ENCODE measurements at regions not wholly inside any gene's neighbourhood (a gene's known extent, or its start where the extent isn't known, plus 50 kb on each side); places are given as distances from the start of the nearest gene placed in this dataset.

DNA sequence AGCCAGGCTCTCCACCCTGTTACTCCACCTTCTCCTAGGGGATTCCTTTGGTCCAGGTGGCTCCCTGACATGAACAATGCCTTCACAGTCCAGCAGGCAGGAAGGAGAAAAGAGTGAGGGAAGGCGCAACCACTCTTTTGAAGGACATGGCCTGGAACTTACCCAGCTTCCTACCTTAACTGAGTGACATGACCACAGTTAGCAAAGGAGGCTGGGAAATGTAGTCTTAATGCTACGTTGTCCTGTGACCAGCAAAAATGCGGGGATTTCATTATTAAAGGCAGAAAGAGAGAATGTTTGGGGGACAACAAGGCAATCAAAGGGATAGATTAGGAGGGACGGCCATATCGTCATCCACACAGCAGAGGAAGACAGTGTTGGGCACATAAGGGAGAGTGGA lies 100.3 kb upstream of the ERCC6L2 start (continued):
- TF ChIP-seq ZNF713 (CRISPR knock-in tag; IDR thresholded peaks at IDR 0.05), result no peak
- TF ChIP-seq, protein P1, sequence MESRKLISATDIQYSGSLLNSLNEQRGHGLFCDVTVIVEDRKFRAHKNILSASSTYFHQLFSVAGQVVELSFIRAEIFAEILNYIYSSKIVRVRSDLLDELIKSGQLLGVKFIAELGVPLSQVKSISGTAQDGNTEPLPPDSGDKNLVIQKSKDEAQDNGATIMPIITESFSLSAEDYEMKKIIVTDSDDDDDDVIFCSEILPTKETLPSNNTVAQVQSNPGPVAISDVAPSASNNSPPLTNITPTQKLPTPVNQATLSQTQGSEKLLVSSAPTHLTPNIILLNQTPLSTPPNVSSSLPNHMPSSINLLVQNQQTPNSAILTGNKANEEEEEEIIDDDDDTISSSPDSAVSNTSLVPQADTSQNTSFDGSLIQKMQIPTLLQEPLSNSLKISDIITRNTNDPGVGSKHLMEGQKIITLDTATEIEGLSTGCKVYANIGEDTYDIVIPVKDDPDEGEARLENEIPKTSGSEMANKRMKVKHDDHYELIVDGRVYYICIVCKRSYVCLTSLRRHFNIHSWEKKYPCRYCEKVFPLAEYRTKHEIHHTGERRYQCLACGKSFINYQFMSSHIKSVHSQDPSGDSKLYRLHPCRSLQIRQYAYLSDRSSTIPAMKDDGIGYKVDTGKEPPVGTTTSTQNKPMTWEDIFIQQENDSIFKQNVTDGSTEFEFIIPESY (CRISPR knock-in tag; IDR thresholded peaks at IDR 0.05), result peak; percentile 26; the same call in 1 of the 2 replicates
- TF ChIP-seq SMARCC2 (IDR thresholded peaks at IDR 0.05), result no peak
- no peak for TF ChIP-seq YY1 (IDR thresholded peaks at IDR 0.05; ENCODE audit: insufficient read depth, insufficient replicate concordance, low read depth, low read length)
- no peak for TF ChIP-seq SMYD3 (CRISPR knock-in tag; IDR thresholded peaks at IDR 0.05)
- TF ChIP-seq, protein P2, sequence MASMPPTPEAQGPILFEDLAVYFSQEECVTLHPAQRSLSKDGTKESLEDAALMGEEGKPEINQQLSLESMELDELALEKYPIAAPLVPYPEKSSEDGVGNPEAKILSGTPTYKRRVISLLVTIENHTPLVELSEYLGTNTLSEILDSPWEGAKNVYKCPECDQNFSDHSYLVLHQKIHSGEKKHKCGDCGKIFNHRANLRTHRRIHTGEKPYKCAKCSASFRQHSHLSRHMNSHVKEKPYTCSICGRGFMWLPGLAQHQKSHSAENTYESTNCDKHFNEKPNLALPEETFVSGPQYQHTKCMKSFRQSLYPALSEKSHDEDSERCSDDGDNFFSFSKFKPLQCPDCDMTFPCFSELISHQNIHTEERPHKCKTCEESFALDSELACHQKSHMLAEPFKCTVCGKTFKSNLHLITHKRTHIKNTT (CRISPR knock-in tag; IDR thresholded peaks at IDR 0.05), result no peak
- TF ChIP-seq ZNF30 (CRISPR knock-in tag; IDR thresholded peaks at IDR 0.05), result no peak
- TF ChIP-seq, protein P3, sequence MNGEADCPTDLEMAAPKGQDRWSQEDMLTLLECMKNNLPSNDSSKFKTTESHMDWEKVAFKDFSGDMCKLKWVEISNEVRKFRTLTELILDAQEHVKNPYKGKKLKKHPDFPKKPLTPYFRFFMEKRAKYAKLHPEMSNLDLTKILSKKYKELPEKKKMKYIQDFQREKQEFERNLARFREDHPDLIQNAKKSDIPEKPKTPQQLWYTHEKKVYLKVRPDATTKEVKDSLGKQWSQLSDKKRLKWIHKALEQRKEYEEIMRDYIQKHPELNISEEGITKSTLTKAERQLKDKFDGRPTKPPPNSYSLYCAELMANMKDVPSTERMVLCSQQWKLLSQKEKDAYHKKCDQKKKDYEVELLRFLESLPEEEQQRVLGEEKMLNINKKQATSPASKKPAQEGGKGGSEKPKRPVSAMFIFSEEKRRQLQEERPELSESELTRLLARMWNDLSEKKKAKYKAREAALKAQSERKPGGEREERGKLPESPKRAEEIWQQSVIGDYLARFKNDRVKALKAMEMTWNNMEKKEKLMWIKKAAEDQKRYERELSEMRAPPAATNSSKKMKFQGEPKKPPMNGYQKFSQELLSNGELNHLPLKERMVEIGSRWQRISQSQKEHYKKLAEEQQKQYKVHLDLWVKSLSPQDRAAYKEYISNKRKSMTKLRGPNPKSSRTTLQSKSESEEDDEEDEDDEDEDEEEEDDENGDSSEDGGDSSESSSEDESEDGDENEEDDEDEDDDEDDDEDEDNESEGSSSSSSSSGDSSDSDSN (CRISPR knock-in tag; IDR thresholded peaks at IDR 0.05), result no peak
- TF ChIP-seq THAP11 (CRISPR knock-in tag; IDR thresholded peaks at IDR 0.05), result peak; percentile 74

All from HepG2 (cell line).